ENCODE measurements at regions not wholly inside any gene's neighbourhood (a gene's known extent, or its start where the extent isn't known, plus 50 kb on each side); places are given as distances from the start of the nearest gene placed in this dataset.

DNA sequence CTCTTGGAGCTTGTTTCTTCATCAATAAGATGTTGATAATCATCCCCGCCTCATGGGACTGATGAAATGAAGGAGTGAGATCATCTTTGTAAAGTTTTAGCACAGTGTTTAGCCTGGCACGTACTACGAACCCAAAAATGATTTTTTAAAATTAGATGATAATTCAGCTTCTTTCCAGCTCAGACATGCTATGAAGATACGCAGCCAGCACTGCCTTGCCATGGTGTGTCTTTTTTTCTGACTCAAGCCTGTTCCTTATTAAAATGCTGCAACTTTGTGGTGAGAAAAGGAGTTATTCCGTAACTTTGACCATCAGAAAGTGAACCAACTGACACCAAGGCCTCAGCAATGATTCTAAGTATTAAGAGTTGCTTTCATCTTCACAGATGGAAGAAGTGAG, 269.0 kb downstream of the LTN1 start:
- DNase-seq: no peak
- H3K4me3 ChIP-seq: no peak overlapping the region
- 83 to 93% (median 89%) methylated on average over 5 of the region's 5 CpGs for WGBS, 5 donors
- TF ChIP-seq, protein P1, sequence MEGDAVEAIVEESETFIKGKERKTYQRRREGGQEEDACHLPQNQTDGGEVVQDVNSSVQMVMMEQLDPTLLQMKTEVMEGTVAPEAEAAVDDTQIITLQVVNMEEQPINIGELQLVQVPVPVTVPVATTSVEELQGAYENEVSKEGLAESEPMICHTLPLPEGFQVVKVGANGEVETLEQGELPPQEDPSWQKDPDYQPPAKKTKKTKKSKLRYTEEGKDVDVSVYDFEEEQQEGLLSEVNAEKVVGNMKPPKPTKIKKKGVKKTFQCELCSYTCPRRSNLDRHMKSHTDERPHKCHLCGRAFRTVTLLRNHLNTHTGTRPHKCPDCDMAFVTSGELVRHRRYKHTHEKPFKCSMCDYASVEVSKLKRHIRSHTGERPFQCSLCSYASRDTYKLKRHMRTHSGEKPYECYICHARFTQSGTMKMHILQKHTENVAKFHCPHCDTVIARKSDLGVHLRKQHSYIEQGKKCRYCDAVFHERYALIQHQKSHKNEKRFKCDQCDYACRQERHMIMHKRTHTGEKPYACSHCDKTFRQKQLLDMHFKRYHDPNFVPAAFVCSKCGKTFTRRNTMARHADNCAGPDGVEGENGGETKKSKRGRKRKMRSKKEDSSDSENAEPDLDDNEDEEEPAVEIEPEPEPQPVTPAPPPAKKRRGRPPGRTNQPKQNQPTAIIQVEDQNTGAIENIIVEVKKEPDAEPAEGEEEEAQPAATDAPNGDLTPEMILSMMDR (IDR thresholded peaks at IDR 0.05): no peak
- TF ChIP-seq EP300 (IDR thresholded peaks at IDR 0.05) (no peak), POLR2AphosphoS5 (IDR thresholded peaks at IDR 0.05) (no peak), POLR2A (IDR thresholded peaks at IDR 0.05) (no peak)
- intact Hi-C loops (cut with DNase I; ENCODE audit: low total_unique reads): no loop called here
- H3K27ac ChIP-seq: no peak overlapping the region
- H3K9me3 ChIP-seq: no peaks in the 10 kb centered on the region
- H3K4me1 ChIP-seq: no peaks in the 10 kb centered on the region
- no peaks in the 10 kb centered on the region for H3K36me3 ChIP-seq
- H3K27me3 ChIP-seq: no peaks in the 10 kb centered on the region

GRCh38 chr21:28719723-28720122, 273.0 kb downstream of the LTN1 start:
- no peaks in the 10 kb centered on the region for H3K9me3 ChIP-seq
- no peaks in the 10 kb centered on the region for H3K27me3 ChIP-seq
- H3K36me3 ChIP-seq: no peaks in the 10 kb centered on the region
- no peak overlapping the region for H3K27ac ChIP-seq
- 91 to 98% (median 95%) methylated on average over 3 of the region's 3 CpGs for WGBS, 5 donors
- H3K4me1 ChIP-seq: no peaks in the 10 kb centered on the region
- no peak for DNase-seq
- no peak overlapping the region for H3K4me3 ChIP-seq
- no peak for TF ChIP-seq POLR2AphosphoS5 (IDR thresholded peaks at IDR 0.05)
- no peak for TF ChIP-seq POLR2A (IDR thresholded peaks at IDR 0.05)
- TF ChIP-seq, protein P1 (IDR thresholded peaks at IDR 0.05): no peak
- TF ChIP-seq EP300 (IDR thresholded peaks at IDR 0.05): no peak
- intact Hi-C loops (cut with DNase I; ENCODE audit: low total_unique reads): no loop called here

- TF ChIP-seq EP300 (IDR thresholded peaks at IDR 0.05) (no peak), POLR2AphosphoS5 (IDR thresholded peaks at IDR 0.05) (no peak), POLR2A (IDR thresholded peaks at IDR 0.05) (no peak)
- TF ChIP-seq, protein P1 (IDR thresholded peaks at IDR 0.05): no peak
- no peaks in the 10 kb centered on the region for H3K9me3 ChIP-seq
- intact Hi-C loops (cut with DNase I; ENCODE audit: low total_unique reads): no loop called here
- H3K27ac ChIP-seq: no peak overlapping the region
- no peaks in the 10 kb centered on the region for H3K4me1 ChIP-seq
- no peak overlapping the region for H3K4me3 ChIP-seq
- WGBS, 5 donors: 41 to 64% (median 58%) methylated on average over 1 of the region's 1 CpG
- H3K27me3 ChIP-seq: no peaks in the 10 kb centered on the region
- DNase-seq: no peak
- H3K36me3 ChIP-seq: no peaks in the 10 kb centered on the region
These were observed 277.8 kb downstream of the LTN1 start for GRCh38 chr21:28714777-28715464.

- no peaks in the 10 kb centered on the region for H3K36me3 ChIP-seq
- H3K4me1 ChIP-seq: no peaks in the 10 kb centered on the region
- intact Hi-C loops (cut with DNase I; ENCODE audit: low total_unique reads): no loop called here
- no peak overlapping the region for H3K27ac ChIP-seq
- DNase-seq: no peak
- no peaks in the 10 kb centered on the region for H3K27me3 ChIP-seq
- no peak overlapping the region for H3K4me3 ChIP-seq
- no peak for TF ChIP-seq POLR2AphosphoS5 (IDR thresholded peaks at IDR 0.05)
- TF ChIP-seq, protein P1 (IDR thresholded peaks at IDR 0.05): no peak
- TF ChIP-seq EP300 (IDR thresholded peaks at IDR 0.05): no peak
- TF ChIP-seq POLR2A (IDR thresholded peaks at IDR 0.05): no peak
- peaks cover 0 to 6% (median 0%) of the 10 kb centered on the region in 4 donors for H3K9me3 ChIP-seq
These were observed 280.3 kb downstream of the LTN1 start for GRCh38 chr21:28712411-28712810.
